ENCODE measurements at regions not wholly inside any gene's neighbourhood (a gene's known extent, or its start where the extent isn't known, plus 50 kb on each side); places are given as distances from the start of the nearest gene placed in this dataset.

- TF ChIP-seq CTCF (IDR thresholded peaks at IDR 0.05) (no peak), TCF7L2 (IDR thresholded peaks at IDR 0.05; ENCODE audit: low read depth, low read length) (no peak)
Observed at GRCh38 chr2:124241-124880, 78.1 kb upstream of the FAM110C start.
